Gastroesophageal sphincter (tissue), 3 donors: ENCODE measurements at regions not wholly inside any gene's neighbourhood (a gene's known extent, or its start where the extent isn't known, plus 50 kb on each side); places are given as distances from the start of the nearest gene placed in this dataset.

Experiments used
- CTCF ChIP-seq, 4 experiments: fragments of 200-600 bp in 2 of 4; fragments of 450-650 bp in 2 of 4; sonication (generic) in 1 of 4; IDR thresholded peaks; one replicate each; pipeline ENCODE4 v1.5.1; 2017 to 2019; ENCODE audit warnings: antibody characterized with exemption in 4 of 4, mild to moderate bottlenecking in 2 of 4, moderate library complexity in 2 of 4
- POLR2A ChIP-seq, 2 donors: fragments of 450-650 bp; IDR thresholded peaks; one replicate each; pipeline ENCODE4 v1.6.1; 2017; ENCODE audit warnings: antibody characterized with exemption in 2 of 2, mild to moderate bottlenecking in 2 of 2, moderate library complexity in 1 of 2

DNA sequence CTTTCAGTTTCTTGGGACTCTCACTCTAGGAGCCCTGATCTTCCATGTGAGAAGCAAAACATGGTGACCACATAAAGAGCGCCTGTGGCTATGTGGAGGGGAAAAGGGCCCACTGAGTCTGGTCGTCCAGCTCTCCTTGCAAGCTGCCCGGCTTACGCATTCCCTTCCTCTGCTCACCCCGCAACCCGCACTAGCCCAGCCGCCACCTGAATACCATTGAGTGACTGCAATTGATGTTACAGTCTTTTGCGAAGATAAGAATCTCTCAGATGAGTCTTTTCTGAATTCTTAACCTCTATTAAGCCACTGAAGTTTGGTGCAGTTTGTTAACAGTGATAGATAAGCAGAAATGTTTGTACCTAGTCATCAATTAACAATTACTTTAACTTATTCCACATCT is 589.0 kb upstream of the DPPA4 start:
- TF ChIP-seq CTCF (IDR thresholded peaks at IDR 0.05) (no peak), POLR2A (IDR thresholded peaks at IDR 0.05) (no peak)
